ENCODE measurements at regions not wholly inside any gene's neighbourhood (a gene's known extent, or its start where the extent isn't known, plus 50 kb on each side); places are given as distances from the start of the nearest gene placed in this dataset.

DNA sequence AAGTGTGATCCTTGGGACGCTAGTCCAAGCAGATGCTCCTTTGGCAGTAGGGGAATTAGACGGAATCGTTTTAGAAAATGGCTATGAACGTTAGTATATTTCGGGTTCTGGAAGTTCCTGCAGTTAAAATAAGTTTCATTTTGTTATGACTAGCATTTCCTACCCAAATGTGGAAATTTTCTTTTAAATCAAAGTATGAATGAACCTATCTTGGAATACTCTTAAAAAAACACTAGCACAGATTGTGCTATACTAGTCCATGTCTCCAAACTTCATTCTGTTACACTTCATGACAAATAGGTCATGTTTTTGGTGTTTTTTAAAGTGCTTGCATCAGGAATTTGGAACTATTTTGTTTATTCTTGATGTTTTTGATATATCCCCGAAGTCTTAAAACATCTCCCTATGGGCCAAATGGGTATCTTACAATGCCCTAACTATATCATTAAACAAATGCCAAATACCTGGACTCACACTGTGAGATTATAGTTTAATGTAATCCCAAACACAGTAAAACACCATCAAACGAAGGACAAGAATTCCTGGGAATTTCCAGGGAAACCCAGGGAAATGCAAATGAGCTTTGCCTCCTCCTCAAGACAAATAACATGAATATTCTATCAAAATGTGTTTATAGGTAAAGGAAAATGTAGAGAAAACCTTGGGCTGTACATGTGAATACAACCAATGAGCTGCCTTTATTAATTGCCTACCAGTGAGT is 75.9 kb upstream of the PTPRZ1 start:
- no peak overlapping the region for H3K4me3 ChIP-seq
- H3K36me3 ChIP-seq (ENCODE audit: insufficient read depth, low read length) = no peaks in the 10 kb centered on the region
- no peaks in the 10 kb centered on the region for H3K9me3 ChIP-seq (ENCODE audit: low read depth, low read length)
- no peak for DNase-seq (ENCODE audit: low read depth, low spot score)
- H3K27ac ChIP-seq = no peak overlapping the region
- no peak overlapping the region for H3K9ac ChIP-seq (ENCODE audit: insufficient read length)
- TF ChIP-seq POLR2AphosphoS5 (IDR thresholded peaks at IDR 0.05; ENCODE audit: borderline replicate concordance, low read depth, low read length) = no peak
- TF ChIP-seq EZH2 (IDR thresholded peaks at IDR 0.05) = no peak
- no peak for TF ChIP-seq FOXP2 (optimal IDR thresholded peaks at IDR 0.05; ENCODE audit: control extremely low read depth, extremely low read length, insufficient read depth)

- H3K9me3 ChIP-seq (ENCODE audit: low read depth, low read length) = no peaks in the 10 kb centered on the region
- H3K27ac ChIP-seq = no peak overlapping the region
- H3K36me3 ChIP-seq (ENCODE audit: insufficient read depth, low read length) = no peaks in the 10 kb centered on the region
- H3K9ac ChIP-seq (ENCODE audit: insufficient read length) = no peak overlapping the region
- DNase-seq (ENCODE audit: low read depth, low spot score) = no peak
- H3K4me3 ChIP-seq = no peak overlapping the region
- TF ChIP-seq EZH2 (IDR thresholded peaks at IDR 0.05) (no peak), POLR2AphosphoS5 (IDR thresholded peaks at IDR 0.05; ENCODE audit: borderline replicate concordance, low read depth, low read length) (no peak), FOXP2 (optimal IDR thresholded peaks at IDR 0.05; ENCODE audit: control extremely low read depth, extremely low read length, insufficient read depth) (no peak)
Observed at GRCh38 chr7:121796381-121796780, 76.6 kb upstream of the PTPRZ1 start.

- no peak for DNase-seq (ENCODE audit: low read depth, low spot score)
- no peaks in the 10 kb centered on the region for H3K9me3 ChIP-seq (ENCODE audit: low read depth, low read length)
- TF ChIP-seq FOXP2 (optimal IDR thresholded peaks at IDR 0.05; ENCODE audit: control extremely low read depth, extremely low read length, insufficient read depth) = no peak
- no peak for TF ChIP-seq EZH2 (IDR thresholded peaks at IDR 0.05)
- no peak for TF ChIP-seq POLR2AphosphoS5 (IDR thresholded peaks at IDR 0.05; ENCODE audit: borderline replicate concordance, low read depth, low read length)
Observed at GRCh38 chr7:121795736-121796135, 77.2 kb upstream of the PTPRZ1 start.

DNA sequence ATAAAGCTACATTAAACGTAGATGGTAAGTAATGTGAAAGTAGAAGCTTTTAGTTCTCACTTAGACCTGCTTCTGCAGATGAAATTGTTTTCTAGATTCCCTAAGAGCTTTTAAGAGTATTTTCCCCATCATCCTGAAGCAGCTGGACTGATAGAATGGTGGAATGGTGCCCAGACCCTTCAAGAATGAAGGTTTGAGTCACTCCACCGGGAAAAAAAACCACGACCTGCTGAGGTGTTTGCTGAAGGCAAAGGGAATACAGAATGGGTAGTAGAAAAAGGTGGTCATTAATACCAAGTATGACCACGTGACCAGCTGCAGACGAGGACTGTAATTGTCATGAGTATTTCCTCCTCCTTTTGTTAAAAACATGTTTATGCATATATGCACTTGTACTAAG is 79.2 kb upstream of the PTPRZ1 start:
- Histone ChIP-seq H3K4me3 (no peak overlapping the region), H3K9ac (ENCODE audit: insufficient read length) (no peak overlapping the region), H3K36me3 (ENCODE audit: insufficient read depth, low read length) (no peaks in the 10 kb centered on the region), H3K9me3 (ENCODE audit: low read depth, low read length) (no peaks in the 10 kb centered on the region), H3K27ac (no peak overlapping the region)
- TF ChIP-seq EZH2 (IDR thresholded peaks at IDR 0.05) (no peak), POLR2AphosphoS5 (IDR thresholded peaks at IDR 0.05; ENCODE audit: borderline replicate concordance, low read depth, low read length) (no peak), FOXP2 (optimal IDR thresholded peaks at IDR 0.05; ENCODE audit: control extremely low read depth, extremely low read length, insufficient read depth) (no peak)
- no peak for DNase-seq (ENCODE audit: low read depth, low spot score)

More at GRCh38 chr7:121795736-121796135, 77.2 kb upstream of the PTPRZ1 start:
- no peak overlapping the region for H3K9ac ChIP-seq (ENCODE audit: insufficient read length)
- no peak overlapping the region for H3K4me3 ChIP-seq
- no peak overlapping the region for H3K27ac ChIP-seq
- H3K36me3 ChIP-seq (ENCODE audit: insufficient read depth, low read length) = no peaks in the 10 kb centered on the region

DNA sequence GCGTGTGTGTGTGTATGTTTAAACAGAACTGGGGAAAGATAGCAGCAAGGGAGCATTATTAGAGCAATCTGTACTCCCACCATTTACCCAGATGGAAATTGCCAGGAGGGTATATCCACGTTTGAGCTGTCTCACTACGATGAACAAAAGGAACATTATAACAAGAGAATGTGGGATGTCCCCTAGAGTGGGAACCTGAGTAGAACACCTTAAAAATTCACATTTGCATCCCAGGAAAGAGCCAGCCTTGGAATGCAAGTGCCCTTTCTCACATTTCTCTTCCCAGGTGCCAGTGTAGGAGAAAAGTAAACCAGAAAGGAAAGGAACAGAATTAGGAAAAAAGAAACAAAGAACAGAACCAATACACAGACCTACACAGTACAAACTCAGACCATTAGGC is 95.3 kb upstream of the PTPRZ1 start:
- Histone ChIP-seq H3K27ac (no peak overlapping the region), H3K36me3 (ENCODE audit: insufficient read depth, low read length) (no peaks in the 10 kb centered on the region), H3K9me3 (ENCODE audit: low read depth, low read length) (no peaks in the 10 kb centered on the region), H3K9ac (ENCODE audit: insufficient read length) (no peak overlapping the region), H3K4me3 (no peak overlapping the region)
- no peak for TF ChIP-seq FOXP2 (optimal IDR thresholded peaks at IDR 0.05; ENCODE audit: control extremely low read depth, extremely low read length, insufficient read depth)
- no peak for TF ChIP-seq EZH2 (IDR thresholded peaks at IDR 0.05)
- no peak for TF ChIP-seq POLR2AphosphoS5 (IDR thresholded peaks at IDR 0.05; ENCODE audit: borderline replicate concordance, low read depth, low read length)
- DNase-seq (ENCODE audit: low read depth, low spot score) = no peak

DNA sequence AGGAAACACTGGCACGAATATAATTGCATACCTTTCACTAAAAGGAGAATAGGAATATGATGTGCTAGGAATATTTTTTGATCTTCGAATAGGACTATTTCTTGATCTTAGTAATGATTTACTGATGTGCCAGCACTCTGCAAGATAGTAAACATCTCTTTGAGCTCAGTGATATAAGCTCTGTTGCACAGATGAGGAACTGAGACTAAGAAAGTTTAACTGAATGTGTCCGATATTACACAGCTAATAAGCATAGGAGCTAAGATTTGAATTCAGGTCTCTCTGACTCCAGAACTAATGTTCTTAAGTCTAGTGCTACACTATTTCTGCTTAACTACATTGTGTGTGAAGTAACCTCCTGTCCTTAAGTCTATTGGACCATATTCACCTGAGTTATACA is 98.4 kb upstream of the PTPRZ1 start:
- DNase-seq (ENCODE audit: low read depth, low spot score) = no peak
- TF ChIP-seq POLR2AphosphoS5 (IDR thresholded peaks at IDR 0.05; ENCODE audit: borderline replicate concordance, low read depth, low read length) (no peak), FOXP2 (optimal IDR thresholded peaks at IDR 0.05; ENCODE audit: control extremely low read depth, extremely low read length, insufficient read depth) (no peak), EZH2 (IDR thresholded peaks at IDR 0.05) (no peak)
- H3K36me3 ChIP-seq (ENCODE audit: insufficient read depth, low read length) = no peaks in the 10 kb centered on the region

GRCh38 chr7:121766676-121767075 is 106.3 kb upstream of the PTPRZ1 start:
- Histone ChIP-seq H3K27ac (no peak overlapping the region), H3K9me3 (ENCODE audit: low read depth, low read length) (no peaks in the 10 kb centered on the region), H3K36me3 (ENCODE audit: insufficient read depth, low read length) (no peaks in the 10 kb centered on the region), H3K9ac (ENCODE audit: insufficient read length) (no peak overlapping the region), H3K4me3 (no peak overlapping the region)
- no peak for DNase-seq (ENCODE audit: low read depth, low spot score)
- TF ChIP-seq FOXP2 (optimal IDR thresholded peaks at IDR 0.05; ENCODE audit: control extremely low read depth, extremely low read length, insufficient read depth) (no peak), POLR2AphosphoS5 (IDR thresholded peaks at IDR 0.05; ENCODE audit: borderline replicate concordance, low read depth, low read length) (no peak), EZH2 (IDR thresholded peaks at IDR 0.05) (no peak)

More for the DNA sequence above, 98.4 kb upstream of the PTPRZ1 start:
- Histone ChIP-seq H3K9me3 (ENCODE audit: low read depth, low read length) (no peaks in the 10 kb centered on the region), H3K4me3 (no peak overlapping the region), H3K9ac (ENCODE audit: insufficient read length) (no peak overlapping the region), H3K27ac (no peak overlapping the region)

DNA sequence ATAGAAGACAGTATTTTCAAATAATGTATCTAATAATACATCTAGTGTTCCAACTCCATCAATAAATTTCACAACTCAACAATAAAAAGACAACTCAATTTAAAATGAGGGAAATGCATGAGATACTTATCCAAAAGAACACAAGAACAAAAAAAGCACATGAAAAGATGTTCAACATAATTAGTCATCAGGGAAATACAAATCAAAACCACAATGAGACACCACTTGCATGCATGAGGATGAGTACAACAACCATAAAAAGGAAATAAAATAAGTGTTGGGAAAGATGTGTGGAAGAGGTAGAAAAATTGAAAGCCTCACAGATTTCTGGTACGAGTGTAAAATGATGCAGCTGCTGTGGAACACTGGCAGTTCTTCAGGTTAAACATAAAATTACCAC is 111.6 kb upstream of the PTPRZ1 start:
- H3K4me3 ChIP-seq = no peak overlapping the region
- no peak overlapping the region for H3K9ac ChIP-seq (ENCODE audit: insufficient read length)
- no peaks in the 10 kb centered on the region for H3K9me3 ChIP-seq (ENCODE audit: low read depth, low read length)
- DNase-seq (ENCODE audit: low read depth, low spot score) = no peak
- no peak overlapping the region for H3K27ac ChIP-seq
- no peaks in the 10 kb centered on the region for H3K36me3 ChIP-seq (ENCODE audit: insufficient read depth, low read length)
- TF ChIP-seq EZH2 (IDR thresholded peaks at IDR 0.05) (no peak), POLR2AphosphoS5 (IDR thresholded peaks at IDR 0.05; ENCODE audit: borderline replicate concordance, low read depth, low read length) (no peak), FOXP2 (optimal IDR thresholded peaks at IDR 0.05; ENCODE audit: control extremely low read depth, extremely low read length, insufficient read depth) (no peak)

Data from SK-N-MC (cell line).